ENCODE measurements at regions not wholly inside any gene's neighbourhood (a gene's known extent, or its start where the extent isn't known, plus 50 kb on each side); places are given as distances from the start of the nearest gene placed in this dataset.

- TF ChIP-seq CTCF (IDR thresholded peaks at IDR 0.05; ENCODE audit: low read depth, low read length): no peak
- no peak for TF ChIP-seq POLR2A (IDR thresholded peaks at IDR 0.05; ENCODE audit: extremely low read depth, insufficient read length)
Measured at GRCh38 chr6:131362070-131362469, 211.0 kb upstream of the ARG1 start.

Measured in NB4 (cell line).